ENCODE measurements at regions not wholly inside any gene's neighbourhood (a gene's known extent, or its start where the extent isn't known, plus 50 kb on each side); places are given as distances from the start of the nearest gene placed in this dataset.

DNA sequence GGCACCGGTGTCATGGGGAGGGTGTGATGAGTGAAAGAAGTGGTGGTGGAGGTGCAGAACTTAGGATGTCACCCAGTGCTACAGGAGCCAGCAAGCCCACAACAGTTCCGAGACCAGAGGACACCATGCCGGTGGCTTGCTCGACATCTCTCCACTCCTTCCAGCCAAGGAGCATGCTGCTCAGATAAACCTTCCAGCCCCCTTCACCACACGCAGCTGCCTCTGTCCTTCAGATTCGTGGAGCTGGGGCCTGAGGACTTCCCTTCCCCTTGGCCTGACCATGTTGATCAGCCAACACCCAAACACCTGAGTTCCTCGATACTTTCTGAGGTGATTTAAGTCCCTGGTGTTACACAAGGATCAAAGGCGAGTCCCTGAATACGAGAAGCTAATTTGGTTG, 188.8 kb upstream of the FOXF1 start:
- TF ChIP-seq, protein P1, sequence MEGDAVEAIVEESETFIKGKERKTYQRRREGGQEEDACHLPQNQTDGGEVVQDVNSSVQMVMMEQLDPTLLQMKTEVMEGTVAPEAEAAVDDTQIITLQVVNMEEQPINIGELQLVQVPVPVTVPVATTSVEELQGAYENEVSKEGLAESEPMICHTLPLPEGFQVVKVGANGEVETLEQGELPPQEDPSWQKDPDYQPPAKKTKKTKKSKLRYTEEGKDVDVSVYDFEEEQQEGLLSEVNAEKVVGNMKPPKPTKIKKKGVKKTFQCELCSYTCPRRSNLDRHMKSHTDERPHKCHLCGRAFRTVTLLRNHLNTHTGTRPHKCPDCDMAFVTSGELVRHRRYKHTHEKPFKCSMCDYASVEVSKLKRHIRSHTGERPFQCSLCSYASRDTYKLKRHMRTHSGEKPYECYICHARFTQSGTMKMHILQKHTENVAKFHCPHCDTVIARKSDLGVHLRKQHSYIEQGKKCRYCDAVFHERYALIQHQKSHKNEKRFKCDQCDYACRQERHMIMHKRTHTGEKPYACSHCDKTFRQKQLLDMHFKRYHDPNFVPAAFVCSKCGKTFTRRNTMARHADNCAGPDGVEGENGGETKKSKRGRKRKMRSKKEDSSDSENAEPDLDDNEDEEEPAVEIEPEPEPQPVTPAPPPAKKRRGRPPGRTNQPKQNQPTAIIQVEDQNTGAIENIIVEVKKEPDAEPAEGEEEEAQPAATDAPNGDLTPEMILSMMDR (IDR thresholded peaks at IDR 0.05) = no peak
- TF ChIP-seq EZH2 (IDR thresholded peaks at IDR 0.05) = no peak
- TF ChIP-seq EZH2phosphoT487 (IDR thresholded peaks at IDR 0.05) = no peak

Data from neural progenitor cell (in vitro differentiated cells).